Lower leg skin (tissue), 4 donors: ENCODE measurements at regions not wholly inside any gene's neighbourhood (a gene's known extent, or its start where the extent isn't known, plus 50 kb on each side); places are given as distances from the start of the nearest gene placed in this dataset.
"Not testable (repeated sequence)": the region's sequence is repeated elsewhere in the genome, so short reads cannot be mapped to it uniquely, and the experiment has no call there.

ENCODE experiments used
- DNase-seq, 2 donors: peaks; one replicate each; pipeline ENCODE4 v3.0.0-alpha.2; 2019; ENCODE audit warnings: low spot score in 2 of 2
- H3K4me3 ChIP-seq: fragments of 200-600 bp; sonication (generic); 2 replicates; pipeline ENCODE4 v1.5.1; 2017; ENCODE audit warnings: mild to moderate bottlenecking, low read depth; ENCODE audit not compliant: poor library complexity, severe bottlenecking
- POLR2A ChIP-seq, 2 donors: fragments of 450-650 bp; IDR thresholded peaks; one replicate each; pipeline ENCODE4 v1.6.1; 2016 to 2017; ENCODE audit warnings: antibody characterized with exemption in 2 of 2, mild to moderate bottlenecking in 1 of 2, moderate library complexity in 1 of 2
- WGBS, 2 donors: methylation state at CpG; one replicate each; pipeline ENCODE4 v1.1.5; 2018; 5-methylcytosine and 5-hydroxymethylcytosine counted together
- intact Hi-C: fragments of 100-400 bp; cut with DNase I; formaldehyde crosslinking; loops from one replicate; pipeline ENCODE4 v1.15.0; 2023; ENCODE audit warnings: low total_unique reads
- TF ChIP-seq, protein P1 (sequence below), 3 donors: fragments of 450-650 bp; IDR thresholded peaks; one replicate each; pipeline ENCODE4 v1.5.1; 2016; ENCODE audit warnings: antibody characterized with exemption in 3 of 3, mild to moderate bottlenecking in 3 of 3, moderate library complexity in 2 of 3

DNA sequence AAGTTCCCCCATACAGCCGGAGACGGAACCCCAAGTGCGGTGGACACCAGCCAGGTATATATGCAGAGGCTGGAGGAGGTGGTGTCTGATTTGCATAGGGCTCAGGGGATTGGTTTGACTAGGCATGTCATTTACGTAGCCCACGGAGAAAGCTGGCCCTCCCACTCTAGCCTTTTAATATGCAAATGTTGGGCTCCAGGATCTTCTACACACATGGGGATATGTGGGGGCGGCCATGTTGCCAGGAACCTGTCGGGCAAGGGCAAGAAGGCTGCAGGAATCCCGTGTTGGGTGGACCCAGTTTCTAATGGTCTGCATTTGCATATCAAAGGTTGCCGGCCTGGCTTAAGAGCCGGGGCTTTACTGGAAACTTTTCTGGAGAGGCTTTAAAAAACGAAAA lies 57.4 kb downstream of the FTHL17 start:
- DNase-seq, H3K4me3 ChIP-seq: not testable (repeated sequence)
- WGBS, 2 donors: 70 to 84% methylated on average over 11 of the region's 11 CpGs
- intact Hi-C loops: loop anchor here (5.0 kb wide), 1 partner anchor 1657 kb away; no protein-coding TSS in a partner anchor

DNA sequence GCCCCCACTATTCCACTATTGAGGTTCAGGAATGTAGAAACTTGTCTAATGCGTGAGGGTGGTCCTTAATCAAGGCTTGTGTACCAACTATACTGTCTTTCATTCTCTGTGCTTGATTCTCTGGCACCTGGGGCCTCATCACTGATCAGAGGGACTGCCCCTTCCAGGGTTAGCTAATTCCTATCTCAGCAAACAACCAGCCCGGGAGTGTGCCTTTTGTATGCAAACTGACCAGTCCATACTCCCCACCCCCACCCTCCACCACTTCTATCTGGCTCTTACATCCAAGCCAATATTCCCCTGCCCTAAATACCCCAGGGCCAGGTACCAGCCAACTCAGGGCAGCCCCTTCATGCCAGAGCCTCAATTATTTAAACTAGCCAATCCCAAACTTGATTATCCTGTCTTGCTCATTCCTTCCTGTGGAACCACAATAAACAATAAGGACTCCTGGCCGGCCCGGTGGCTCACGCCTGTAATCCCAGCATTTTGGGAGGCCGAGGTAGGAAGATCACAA lies 59.3 kb downstream of the FTHL17 start:
- 63 to 76% methylated on average over 6 of the region's 6 CpGs for WGBS, 2 donors
- TF ChIP-seq, protein P1, sequence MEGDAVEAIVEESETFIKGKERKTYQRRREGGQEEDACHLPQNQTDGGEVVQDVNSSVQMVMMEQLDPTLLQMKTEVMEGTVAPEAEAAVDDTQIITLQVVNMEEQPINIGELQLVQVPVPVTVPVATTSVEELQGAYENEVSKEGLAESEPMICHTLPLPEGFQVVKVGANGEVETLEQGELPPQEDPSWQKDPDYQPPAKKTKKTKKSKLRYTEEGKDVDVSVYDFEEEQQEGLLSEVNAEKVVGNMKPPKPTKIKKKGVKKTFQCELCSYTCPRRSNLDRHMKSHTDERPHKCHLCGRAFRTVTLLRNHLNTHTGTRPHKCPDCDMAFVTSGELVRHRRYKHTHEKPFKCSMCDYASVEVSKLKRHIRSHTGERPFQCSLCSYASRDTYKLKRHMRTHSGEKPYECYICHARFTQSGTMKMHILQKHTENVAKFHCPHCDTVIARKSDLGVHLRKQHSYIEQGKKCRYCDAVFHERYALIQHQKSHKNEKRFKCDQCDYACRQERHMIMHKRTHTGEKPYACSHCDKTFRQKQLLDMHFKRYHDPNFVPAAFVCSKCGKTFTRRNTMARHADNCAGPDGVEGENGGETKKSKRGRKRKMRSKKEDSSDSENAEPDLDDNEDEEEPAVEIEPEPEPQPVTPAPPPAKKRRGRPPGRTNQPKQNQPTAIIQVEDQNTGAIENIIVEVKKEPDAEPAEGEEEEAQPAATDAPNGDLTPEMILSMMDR (IDR thresholded peaks at IDR 0.05): no peak
- no peak for TF ChIP-seq POLR2A (IDR thresholded peaks at IDR 0.05)
- DNase-seq: no peak
- intact Hi-C loops: loop anchor here (5.0 kb wide), 1 partner anchor 1655 kb away; no protein-coding TSS in a partner anchor
- H3K4me3 ChIP-seq: no peak overlapping the region

DNA sequence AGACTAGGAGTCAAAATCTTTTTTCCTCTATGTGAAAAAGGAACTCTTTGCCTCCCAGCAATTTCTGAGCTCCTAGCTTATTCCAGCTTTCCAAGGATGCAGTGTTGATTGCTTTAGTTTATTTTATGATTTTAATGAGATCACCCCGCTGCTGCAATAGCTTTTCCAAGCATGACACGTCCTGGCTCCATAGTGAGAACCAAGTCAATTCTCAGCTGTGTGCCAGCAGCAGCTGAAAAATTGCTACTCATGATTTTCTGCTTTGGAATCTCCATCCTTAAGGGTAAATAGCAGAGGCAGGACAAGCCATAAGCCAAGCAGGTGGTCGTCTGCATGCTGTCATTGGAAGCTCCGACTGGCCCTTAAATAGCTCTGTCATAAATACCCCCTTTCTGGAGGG lies 64.5 kb downstream of the FTHL17 start:
- no peak overlapping the region for H3K4me3 ChIP-seq
- TF ChIP-seq, protein P1 (IDR thresholded peaks at IDR 0.05): no peak
- TF ChIP-seq POLR2A (IDR thresholded peaks at IDR 0.05): no peak
- DNase-seq: no peak
- intact Hi-C loops: no loop called here
- WGBS, 2 donors: 32 to 48% methylated on average over 3 to 4 of the region's 4 CpGs

DNA sequence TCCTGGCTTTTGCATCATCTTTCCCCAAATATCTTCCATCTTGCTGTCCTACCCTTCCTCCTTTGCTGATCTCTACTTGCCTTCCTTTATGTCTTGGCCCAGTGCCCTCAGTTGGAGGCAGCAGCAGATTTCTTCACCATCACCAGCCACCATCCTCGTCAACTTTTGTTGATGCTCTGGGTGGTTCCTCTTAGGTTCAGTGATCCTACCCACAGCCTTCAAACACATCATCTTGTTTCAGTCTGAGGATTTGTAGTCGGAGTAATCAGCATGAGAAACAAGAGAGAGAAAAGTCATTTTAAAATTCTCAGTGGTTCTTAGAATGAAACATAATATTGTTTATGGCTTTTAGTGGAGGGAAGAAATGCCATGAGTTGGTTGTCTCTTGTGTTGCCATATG lies 65.8 kb downstream of the FTHL17 start:
- no peak for TF ChIP-seq POLR2A (IDR thresholded peaks at IDR 0.05)
- TF ChIP-seq, protein P1 (IDR thresholded peaks at IDR 0.05): no peak
- H3K4me3 ChIP-seq: no peak overlapping the region
- intact Hi-C loops: no loop called here
- no peak for DNase-seq
- 68 to 72% methylated on average over 2 of the region's 2 CpGs for WGBS, 2 donors

DNA sequence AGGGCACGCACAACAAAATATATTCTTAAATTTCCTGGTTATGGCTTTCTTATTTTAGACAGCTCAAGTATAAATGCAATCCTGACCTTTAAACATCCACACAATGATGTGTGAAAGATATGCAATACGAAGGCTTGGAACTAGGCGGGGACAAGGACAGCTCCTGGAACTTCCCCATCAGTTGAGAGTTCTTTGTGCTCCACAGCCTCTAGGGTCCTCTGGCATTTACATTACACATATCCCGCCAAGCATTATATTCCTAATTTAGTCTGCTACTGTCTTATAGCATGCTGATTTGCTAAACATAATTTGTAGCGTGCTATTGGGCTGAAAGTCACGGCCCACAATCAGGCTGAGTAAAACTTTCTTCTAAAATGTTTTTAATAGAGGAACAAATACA lies 74.4 kb downstream of the FTHL17 start:
- DNase-seq: no peak
- TF ChIP-seq, protein P1 (IDR thresholded peaks at IDR 0.05): no peak
- TF ChIP-seq POLR2A (IDR thresholded peaks at IDR 0.05): no peak
- intact Hi-C loops: no loop called here
- H3K4me3 ChIP-seq: no peak overlapping the region
- 47 to 51% methylated on average over 6 of the region's 6 CpGs for WGBS, 2 donors

DNA sequence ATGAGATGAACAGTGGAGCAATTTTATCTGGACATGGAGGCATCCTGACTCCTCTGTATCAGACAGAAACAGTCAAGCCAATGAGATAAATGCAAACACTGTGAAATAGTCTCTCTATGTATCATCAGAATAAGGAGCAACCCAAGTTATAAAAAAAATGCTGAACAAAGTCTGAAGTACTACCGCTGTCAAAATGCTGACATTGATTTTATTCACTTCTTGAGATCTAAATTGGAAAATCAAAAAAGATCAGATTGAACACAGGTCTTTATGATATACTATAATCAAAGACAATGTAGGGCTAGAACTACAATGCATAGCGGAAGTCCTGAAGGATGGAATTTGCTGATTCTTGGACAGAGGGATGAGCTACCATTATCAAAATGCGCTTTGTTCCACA lies 76.1 kb downstream of the FTHL17 start:
- WGBS, 2 donors: 91 to 97% methylated on average over 3 of the region's 3 CpGs
- H3K4me3 ChIP-seq: no peak overlapping the region
- DNase-seq: no peak
- TF ChIP-seq POLR2A (IDR thresholded peaks at IDR 0.05): no peak
- TF ChIP-seq, protein P1 (IDR thresholded peaks at IDR 0.05): no peak
- intact Hi-C loops: no loop called here
